ENCODE measurements at regions not wholly inside any gene's neighbourhood (a gene's known extent, or its start where the extent isn't known, plus 50 kb on each side); places are given as distances from the start of the nearest gene placed in this dataset.

DNA sequence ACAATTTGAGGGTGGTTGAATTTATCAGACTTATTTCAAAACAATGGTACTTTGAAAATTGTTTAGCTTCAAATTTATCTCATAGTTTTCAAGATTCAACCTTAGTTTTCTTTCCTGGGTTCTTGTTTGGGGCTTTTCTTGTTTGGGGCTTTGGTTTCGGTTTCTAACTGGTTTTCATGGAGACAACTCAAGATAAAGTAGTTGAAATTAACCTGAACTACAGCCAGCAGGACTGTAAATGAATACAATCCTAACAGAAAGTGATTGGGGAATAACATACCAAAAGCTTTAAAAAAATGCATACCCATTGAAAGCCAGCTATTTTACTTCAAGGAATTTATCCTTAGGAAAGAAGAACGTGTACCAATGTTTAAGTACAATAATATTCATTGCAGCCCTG lies 133.5 kb upstream of the SLC14A2 start:
- TF ChIP-seq EZH2 (IDR thresholded peaks at IDR 0.05; ENCODE audit: low read depth, unreplicated experiment) = no peak
- TF ChIP-seq, protein P1, sequence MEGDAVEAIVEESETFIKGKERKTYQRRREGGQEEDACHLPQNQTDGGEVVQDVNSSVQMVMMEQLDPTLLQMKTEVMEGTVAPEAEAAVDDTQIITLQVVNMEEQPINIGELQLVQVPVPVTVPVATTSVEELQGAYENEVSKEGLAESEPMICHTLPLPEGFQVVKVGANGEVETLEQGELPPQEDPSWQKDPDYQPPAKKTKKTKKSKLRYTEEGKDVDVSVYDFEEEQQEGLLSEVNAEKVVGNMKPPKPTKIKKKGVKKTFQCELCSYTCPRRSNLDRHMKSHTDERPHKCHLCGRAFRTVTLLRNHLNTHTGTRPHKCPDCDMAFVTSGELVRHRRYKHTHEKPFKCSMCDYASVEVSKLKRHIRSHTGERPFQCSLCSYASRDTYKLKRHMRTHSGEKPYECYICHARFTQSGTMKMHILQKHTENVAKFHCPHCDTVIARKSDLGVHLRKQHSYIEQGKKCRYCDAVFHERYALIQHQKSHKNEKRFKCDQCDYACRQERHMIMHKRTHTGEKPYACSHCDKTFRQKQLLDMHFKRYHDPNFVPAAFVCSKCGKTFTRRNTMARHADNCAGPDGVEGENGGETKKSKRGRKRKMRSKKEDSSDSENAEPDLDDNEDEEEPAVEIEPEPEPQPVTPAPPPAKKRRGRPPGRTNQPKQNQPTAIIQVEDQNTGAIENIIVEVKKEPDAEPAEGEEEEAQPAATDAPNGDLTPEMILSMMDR (conservative IDR thresholded peaks at IDR 0.05; ENCODE audit: low read depth in 2 of 2) = no peak
- no peak for TF ChIP-seq EZH2phosphoT487 (IDR thresholded peaks at IDR 0.05; ENCODE audit: unreplicated experiment)
- TF ChIP-seq POLR2AphosphoS5 (IDR thresholded peaks at IDR 0.05; ENCODE audit: low read depth) = no peak
- TF ChIP-seq, protein P2, sequence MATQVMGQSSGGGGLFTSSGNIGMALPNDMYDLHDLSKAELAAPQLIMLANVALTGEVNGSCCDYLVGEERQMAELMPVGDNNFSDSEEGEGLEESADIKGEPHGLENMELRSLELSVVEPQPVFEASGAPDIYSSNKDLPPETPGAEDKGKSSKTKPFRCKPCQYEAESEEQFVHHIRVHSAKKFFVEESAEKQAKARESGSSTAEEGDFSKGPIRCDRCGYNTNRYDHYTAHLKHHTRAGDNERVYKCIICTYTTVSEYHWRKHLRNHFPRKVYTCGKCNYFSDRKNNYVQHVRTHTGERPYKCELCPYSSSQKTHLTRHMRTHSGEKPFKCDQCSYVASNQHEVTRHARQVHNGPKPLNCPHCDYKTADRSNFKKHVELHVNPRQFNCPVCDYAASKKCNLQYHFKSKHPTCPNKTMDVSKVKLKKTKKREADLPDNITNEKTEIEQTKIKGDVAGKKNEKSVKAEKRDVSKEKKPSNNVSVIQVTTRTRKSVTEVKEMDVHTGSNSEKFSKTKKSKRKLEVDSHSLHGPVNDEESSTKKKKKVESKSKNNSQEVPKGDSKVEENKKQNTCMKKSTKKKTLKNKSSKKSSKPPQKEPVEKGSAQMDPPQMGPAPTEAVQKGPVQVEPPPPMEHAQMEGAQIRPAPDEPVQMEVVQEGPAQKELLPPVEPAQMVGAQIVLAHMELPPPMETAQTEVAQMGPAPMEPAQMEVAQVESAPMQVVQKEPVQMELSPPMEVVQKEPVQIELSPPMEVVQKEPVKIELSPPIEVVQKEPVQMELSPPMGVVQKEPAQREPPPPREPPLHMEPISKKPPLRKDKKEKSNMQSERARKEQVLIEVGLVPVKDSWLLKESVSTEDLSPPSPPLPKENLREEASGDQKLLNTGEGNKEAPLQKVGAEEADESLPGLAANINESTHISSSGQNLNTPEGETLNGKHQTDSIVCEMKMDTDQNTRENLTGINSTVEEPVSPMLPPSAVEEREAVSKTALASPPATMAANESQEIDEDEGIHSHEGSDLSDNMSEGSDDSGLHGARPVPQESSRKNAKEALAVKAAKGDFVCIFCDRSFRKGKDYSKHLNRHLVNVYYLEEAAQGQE (IDR thresholded peaks at IDR 0.05; ENCODE audit: unreplicated experiment) = no peak
- no peak for TF ChIP-seq JUNB (IDR thresholded peaks at IDR 0.05; ENCODE audit: unreplicated experiment)
- TF ChIP-seq ZNF114 (CRISPR knock-in tag; IDR thresholded peaks at IDR 0.05) = no peak
- TF ChIP-seq CREB1 (CRISPR knock-in tag; IDR thresholded peaks at IDR 0.05; ENCODE audit: low read depth) = no peak
- no peak for TF ChIP-seq NANOG (IDR thresholded peaks at IDR 0.05; ENCODE audit: borderline replicate concordance)
- no peak for TF ChIP-seq STAT1 (IDR thresholded peaks at IDR 0.05; ENCODE audit: unreplicated experiment)
